ENCODE measurements at regions not wholly inside any gene's neighbourhood (a gene's known extent, or its start where the extent isn't known, plus 50 kb on each side); places are given as distances from the start of the nearest gene placed in this dataset.
"Not testable (repeated sequence)": the region's sequence is repeated elsewhere in the genome, so short reads cannot be mapped to it uniquely, and the experiment has no call there.

DNA sequence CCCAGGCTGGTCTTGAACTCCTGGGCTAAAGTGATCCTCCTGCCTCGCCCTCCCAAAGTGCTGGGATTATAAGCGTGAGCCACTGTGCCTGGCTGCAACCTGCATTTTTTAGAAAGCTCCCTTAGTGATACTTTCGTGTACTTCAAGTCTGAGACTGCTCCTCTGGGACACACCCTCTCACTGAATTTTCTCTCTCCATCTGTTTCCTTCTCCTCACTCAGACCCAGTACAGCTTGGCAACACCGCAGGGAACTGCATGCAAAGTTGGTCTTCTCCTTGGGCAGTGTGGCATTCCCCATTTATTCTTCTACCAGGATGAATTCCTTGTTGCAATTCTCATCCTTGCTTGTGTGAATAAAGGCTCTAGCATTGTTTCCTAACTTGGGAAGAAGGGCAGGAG lies 175.9 kb downstream of the LPIN1 start:
- DNase-seq (ENCODE audit: low spot score), result no peak

DNA sequence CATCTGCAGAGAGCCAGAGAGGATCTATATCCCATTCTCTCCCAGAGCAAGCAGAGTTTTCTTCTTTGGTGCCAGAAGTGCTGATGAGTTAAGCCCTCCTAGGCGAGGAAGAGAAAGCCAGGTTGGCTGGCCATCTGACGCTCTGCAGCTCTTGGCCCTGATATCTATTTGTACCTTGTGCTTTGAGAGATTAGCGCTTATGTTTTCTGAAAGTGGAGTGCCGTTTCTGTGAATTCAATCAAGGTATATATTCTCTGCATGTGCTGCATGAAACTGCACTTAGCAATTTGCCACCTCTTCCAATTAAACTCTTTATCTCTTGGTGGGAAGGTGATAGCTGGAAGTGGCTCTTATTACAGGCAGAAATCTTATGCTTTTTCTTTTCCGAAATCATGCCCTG lies 177.5 kb downstream of the LPIN1 start:
- DNase-seq (ENCODE audit: low spot score), result no peak

DNA sequence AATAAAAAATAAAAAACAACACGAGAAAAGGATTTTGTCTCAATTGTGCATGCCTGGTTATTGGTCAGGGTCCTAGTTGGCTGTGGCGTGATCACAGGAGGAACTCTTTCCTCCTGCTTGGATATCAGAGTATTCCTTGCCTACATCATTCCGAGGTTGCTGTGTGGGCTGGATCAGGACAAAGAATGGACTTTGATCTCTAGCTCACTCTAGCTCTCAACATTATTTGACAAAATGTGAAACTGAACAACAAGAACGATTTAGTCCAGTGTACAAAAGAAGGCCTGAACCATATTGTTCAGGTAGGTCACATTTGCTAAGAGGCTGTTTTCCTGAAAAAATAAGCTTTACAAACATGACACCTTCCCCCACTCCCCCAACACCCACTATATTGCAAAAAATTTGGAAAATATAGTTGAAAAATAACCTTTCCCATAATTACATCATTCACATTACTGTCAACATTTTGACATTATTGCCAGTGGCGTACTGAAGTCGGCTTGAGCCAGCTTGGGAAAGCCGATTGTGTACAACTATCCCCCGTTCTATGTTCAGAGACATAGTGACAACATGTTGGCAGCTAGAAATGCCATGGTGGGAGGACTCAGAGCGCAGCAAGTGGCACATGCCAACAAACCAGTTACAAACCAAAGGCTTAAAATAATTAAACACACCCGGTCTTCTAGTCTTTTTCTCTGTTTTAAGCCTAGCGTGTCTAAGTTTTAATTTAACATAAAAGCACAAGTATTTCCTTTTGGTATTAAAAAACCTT lies 179.0 kb downstream of the LPIN1 start:
- DNase-seq (ENCODE audit: low spot score), result no peak

DNA sequence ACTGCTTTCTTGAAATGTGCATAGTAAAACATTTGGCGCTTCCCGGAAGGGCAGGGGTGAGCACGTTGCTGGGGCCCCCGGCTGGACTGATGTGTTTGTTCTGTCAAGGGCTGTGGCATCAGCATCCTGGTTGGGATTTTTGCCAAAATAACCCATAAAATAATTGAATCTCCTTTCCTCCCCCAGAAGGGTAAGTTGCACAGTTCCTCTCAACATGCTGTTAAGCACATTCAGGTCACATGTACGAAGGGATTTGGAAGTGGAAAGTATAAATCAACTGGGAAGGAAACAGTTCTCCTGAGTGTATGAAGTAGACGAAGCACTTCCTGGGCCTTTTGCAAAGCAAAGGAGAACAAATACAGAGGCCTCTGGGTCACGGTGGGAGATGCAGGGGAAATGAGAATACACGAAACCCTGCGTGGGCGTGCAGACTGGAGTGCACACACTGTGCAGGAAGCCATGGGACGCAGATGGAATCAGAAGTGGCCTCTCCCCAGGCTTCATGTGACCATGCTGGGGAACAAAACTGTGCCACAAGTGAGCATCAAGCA lies 183.9 kb downstream of the LPIN1 start:
- no peak for DNase-seq (ENCODE audit: low spot score)

DNA sequence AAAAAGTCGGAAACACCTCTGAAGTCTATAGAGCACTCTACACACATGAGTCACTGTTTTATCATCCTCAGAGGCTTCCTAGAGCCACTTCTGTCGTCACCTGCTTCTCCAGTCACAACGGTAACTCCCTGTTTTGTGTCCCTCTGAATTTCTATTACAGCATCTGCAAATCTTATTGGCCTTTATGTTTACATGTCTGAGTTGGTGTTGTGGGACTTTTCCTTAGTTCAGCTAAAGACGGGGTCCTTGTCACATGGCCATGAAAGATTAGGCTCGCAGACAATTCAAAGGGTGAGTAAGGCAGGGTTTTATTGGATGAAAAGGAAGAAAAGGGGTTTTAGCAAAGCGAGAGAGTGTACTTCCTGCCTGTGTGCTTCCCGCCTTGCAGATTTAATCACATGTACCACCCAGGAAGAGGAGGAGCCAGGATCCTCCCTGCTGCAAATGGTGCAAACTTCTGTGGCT lies 185.6 kb downstream of the LPIN1 start:
- DNase-seq (ENCODE audit: low spot score), result no peak

DNA sequence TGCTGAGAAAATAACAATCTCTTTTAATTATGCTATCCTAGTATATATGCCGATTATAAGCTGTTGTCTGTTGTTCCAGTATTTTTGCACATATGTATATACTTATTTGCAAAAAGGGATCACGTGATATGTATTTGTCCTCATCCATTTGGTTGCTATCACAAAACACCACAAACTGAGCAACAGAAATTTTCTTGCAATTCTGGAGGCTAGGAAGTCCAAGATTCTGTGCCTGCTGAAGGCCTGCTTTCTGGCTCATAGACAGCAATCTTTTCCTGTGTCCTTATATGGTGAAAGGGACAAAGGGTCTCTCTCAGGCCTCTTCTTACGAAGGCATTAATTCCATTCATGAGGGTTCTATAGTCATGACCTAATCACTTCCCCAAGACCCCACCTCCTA lies 186.5 kb downstream of the LPIN1 start:
- no peak for DNase-seq (ENCODE audit: low spot score)

DNA sequence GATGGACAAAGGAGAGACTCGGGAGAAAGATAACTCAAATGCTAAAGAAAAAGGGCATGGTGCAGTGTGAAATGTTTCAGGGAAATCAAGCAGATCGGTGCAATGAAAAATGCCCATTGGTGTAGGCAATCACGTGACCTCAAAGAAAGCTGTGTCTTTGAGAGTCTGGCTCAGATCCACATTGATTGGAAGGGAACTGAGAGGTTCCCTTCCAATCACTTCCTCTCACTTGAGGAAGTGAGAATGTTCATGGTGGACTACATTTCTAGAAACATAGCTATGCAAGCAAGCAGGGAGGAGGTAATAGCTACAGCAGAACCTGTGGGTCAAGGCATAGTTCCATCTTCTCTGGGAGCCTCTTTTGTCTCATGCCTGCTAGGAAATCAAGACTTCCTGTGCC lies 187.4 kb downstream of the LPIN1 start:
- no peak for DNase-seq (ENCODE audit: low spot score)

DNA sequence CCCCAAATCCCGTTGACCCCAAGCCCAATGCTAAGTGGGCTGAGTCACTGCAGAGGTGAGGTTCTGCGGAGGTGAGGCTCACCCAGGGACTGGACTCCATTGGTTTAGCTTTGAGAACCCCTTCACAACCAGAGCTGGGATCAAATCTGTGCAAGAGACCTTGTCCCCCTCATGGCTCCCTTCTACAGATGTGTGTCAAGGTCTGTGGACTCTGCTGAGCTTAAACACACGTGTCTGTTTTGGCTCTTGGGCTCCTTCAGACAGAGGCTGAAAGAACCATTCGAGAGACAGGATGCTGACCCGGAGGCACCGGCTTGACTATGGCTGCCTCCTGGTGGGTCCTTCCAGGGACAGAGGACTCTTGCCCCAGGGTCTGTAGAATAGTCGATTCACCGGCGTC lies 190.3 kb downstream of the LPIN1 start:
- no peak for DNase-seq (ENCODE audit: low spot score)

DNA sequence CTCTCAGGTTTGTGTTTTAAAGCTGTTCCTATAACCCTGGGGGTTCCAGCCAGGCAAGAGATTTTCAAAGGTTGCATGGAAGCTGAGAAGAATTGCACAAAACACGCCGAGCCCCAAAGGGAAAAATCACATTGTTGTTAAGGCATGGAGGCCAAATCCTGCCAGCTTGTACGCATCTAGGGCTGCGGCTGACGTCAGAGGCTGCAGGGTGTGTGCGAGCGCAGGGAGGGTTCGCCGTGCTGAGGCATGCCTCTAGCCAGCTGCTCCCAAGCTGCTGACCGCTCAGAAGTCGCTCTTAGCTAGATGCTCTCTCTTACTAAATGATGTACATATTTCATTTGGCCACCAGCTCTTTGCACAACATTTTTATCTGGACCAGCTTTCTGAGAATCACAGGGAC lies 191.8 kb downstream of the LPIN1 start:
- DNase-seq (ENCODE audit: low spot score), result peak; percentile 36

DNA sequence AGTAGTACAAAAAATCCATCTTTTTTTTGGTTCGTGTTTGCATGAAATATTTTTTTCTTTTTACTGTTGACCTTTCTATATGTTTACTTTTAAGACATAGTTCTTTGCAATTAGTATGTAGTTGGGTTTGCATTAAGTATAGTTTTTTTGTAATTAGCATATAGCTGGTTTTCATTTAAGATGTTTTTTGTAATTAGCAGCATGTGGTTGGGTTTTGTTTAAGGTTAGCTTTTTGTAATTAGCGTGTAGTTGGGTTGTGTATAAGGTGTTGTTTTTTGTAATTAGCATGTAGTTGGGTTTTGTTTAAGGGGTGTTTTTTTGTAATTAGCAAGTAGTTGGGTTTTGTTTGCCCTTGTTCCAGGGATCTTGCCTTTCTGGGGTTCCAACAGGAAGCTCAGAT lies 193.1 kb downstream of the LPIN1 start:
- DNase-seq (ENCODE audit: low spot score), result no peak

DNA sequence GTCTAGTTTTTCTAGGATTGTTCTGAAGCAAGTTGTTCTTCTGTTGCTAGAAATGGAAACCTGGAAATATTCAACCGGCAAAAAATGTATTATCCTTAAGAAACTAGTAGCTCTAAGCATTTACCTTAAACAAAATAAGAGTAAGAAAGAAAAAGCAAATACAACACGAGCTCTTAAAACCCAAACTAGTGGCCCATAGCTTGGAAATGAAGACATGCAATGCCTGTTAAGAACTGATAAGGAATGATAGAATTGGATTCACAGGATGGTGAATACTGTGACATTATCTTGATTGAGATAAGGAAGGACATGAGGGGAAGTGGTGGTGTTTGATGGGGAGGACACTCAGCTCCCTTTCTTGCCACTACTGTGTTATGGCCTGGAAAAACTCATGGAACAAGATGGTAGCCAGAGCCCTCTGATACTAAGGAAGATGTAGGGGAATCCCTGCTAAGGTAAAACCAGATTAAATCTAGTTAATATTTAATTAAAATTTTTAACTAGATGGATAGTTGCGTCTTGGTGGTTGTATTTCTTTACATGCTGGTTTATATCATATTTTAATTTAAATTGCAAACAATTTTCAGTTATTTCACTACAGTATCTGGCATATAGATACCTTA lies 193.8 kb downstream of the LPIN1 start:
- peak; percentile 21 for DNase-seq (ENCODE audit: low spot score)

DNA sequence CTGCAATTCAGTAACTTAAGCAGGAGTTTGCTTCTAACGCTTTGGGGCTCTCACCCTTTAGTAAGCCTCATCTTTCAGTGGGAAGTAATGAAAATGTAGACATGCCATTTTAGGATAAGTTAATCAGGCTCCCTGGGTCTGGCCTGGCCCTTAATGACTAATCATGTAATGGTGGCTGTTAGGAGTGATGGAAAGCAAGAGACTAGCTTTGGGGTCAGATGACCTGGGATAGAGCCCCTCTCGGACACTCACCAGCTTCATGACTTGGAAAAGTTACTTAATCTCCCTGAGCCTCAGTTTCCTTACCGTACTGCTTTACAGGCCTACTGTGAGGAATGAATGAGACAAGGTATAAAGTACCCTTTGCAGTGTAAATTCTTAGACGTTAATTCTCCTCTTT lies 194.4 kb downstream of the LPIN1 start:
- no peak for DNase-seq (ENCODE audit: low spot score)

DNA sequence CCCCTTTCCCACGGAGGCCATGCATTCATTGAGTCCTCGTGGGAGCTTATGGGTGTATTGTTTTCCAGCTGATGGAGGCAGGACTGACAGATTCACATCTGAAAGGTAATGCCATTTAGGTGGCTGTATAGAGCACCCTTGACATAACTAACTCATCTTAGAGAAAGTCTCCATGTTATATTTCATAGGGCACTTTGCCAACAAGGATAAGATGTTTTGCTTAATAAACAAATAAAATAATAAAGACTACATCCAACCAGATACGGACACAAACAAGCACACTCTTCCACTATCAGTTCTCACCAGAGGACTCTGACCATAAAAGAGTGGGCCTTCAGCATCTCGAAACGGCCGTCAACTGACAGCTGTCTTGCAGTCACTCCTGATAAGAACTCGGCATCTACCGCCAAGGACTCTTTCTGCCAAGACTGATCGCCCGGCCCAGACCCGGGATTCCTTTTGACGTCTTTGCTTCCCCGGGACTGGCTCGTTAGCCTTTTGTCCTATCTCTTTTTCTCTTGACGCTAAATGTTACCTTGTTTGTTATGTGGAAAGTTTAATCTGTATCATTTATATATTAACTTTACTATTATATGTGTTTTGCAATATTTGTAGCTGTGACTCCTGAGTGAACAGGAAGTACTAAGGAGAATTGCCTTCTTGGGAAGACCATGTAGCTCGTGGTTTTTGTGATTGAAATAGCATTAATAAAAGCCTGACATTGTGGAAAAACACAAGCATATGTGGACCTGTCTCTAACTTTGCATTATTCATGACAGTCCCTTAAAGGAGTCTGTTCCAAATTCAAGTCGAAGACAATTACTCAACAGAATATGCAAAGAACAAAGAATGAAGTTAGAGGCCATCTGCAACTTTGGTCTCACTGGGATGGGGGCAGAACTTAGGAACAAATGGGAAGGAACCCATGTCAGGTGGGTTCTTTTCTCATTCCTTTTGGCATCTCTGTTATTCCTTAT lies 195.1 kb downstream of the LPIN1 start:
- no peak for DNase-seq (ENCODE audit: low spot score)

DNA sequence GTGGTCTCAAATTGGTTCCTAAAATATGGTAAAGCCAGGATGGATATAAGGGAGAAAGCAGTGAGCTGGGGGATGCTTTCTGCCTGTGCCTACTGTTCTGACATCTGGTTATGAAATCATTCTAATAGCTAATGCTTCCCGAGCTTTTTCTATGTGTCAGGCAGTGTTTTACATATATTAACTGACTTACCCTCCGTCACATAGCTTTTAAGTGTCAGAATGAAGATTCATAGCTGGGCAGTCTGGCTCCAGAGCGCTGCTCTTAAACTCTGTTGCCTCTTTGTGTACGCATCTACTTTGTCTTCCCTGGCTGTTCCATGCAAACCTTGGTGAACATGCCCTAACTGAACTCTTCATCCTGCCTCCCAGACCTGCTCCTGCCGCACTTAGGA lies 195.7 kb downstream of the LPIN1 start:
- DNase-seq (ENCODE audit: low spot score), result no peak

DNA sequence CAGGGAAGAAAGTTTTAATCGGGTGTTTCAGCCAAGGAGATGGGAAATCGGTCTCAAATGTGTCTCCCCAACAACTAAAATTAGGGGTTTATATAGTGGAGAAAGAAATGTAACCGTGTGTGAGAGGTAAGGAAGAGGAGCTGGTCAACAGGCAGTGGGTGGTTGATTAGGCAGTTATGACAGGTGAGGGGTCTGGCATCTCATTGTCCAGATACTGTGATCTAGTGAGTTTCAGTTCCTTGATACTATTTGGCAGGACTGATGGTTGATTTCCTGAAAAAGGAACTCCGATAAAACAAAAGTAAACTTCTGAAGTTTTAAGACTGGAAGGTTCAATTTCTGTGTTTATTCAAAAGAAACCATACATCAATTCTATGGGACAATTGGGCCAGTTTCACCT lies 197.9 kb downstream of the LPIN1 start:
- no peak for DNase-seq (ENCODE audit: low spot score)

DNA sequence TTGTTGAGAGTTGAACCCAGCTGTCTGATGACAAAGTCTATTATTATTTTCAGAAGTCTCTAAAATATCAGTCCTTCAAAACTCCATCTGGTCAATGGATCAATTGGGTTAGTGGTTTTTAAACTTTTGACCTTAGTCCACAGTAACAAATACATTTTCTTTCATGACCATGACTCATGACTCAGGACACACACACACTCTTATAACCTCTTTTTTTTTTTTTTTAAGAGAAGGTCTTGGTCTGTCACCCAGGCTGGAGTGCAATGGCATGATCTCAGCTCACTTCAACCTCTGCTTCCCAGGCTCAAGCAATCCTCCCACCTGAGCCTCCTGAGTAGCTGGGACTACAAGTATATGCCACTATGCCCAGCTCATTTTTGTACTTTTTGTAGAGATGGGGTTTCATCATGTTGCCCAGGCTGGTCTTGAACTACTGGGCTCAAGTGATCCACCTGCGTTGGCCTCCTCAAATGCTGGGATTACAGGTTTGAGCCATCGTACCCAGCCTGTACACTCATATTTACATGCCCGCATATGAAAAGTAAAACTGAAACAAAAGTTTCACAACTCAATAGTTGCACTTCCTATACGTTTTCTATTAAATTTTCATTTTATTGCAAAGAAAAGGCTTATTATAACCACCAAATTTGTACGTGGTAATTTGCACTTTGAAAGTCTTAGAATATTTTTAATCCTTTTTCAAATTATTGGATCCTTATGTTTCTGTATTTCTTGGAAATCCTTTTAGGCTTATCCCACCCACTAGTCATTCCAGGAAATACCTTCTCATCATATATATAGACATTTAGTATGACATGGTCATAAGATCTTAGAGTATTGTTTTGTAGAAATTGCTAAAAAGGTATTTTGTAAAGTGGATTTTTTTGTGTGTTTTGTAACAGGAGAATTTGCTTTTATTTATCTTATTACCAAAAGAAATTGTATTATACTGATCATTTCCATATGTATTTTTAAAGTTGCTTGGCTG lies 199.0 kb downstream of the LPIN1 start:
- DNase-seq (ENCODE audit: low spot score), result no peak

DNA sequence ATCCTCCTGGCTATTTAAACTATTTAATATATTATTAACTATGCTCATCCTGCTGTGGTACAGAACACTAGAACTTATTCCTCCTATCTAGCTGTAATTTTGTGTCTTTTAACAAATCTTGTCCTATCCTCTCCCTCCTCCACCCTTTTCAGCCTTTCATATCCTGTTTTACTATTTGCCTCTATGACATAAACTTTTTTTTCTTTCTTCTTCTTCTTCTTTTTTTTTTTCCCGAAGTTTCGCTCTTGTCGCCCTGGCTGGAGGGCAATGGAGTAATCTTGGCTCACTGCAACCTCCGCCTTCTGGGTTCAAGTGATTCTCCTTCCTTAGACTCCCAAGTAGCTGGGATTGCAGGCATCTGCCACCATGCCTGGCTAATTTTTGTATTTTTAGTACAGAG lies 201.5 kb downstream of the LPIN1 start:
- DNase-seq (ENCODE audit: low spot score), result no peak

DNA sequence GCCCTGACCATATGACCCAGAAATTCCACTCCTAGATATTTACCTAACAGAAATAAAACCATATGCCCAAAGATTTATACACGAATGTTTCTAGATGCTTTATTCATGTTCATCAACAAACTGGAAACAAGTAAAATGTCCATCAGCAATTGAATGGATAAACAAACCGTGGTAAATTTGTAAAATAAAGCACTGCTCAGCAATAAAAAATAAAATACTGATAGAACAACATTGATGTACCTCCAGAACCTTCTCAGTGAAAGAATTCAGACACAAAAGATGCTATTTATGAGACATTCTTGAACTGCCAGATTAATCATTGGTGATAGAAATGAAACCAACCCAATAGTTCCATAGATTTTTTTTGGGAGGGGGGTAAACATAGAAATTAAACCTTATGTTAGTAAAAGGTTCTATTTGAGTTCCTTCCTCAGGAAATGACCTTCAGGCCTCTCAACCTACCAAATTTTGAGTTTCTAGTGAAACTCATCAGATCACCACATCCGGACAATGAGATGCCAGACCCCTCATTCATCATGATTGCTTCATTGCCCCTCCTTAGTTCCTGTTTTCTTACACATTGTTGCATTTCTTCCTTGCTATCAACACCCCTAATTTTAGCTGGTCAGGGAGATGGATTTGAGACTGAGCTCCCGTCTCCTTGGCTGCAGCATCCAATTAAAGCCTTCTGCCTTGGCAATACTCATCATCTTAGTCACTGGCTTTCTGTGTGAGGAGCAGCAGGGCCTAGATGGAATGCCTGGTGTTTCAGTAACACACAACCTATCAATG lies 203.5 kb downstream of the LPIN1 start:
- no peak for DNase-seq (ENCODE audit: low spot score)

DNA sequence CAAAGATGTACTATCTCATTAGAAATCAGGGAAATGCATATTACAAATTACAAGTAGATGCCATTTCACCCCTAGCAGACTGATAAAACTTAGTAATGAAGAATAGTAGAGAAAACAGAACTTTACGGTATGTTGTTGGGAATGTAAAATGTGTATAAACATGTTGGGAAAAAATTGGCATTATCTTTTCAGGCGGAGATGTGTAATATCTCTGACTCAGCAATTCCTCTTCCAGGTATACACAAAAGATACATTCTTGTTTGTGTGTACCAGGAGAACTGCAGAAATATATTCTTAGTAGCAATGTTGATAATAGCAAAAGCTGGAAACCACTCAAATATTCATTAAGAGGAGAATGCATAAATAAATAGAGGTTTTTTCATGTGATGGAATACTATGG lies 204.5 kb downstream of the LPIN1 start:
- DNase-seq (ENCODE audit: low spot score), result no peak

DNA sequence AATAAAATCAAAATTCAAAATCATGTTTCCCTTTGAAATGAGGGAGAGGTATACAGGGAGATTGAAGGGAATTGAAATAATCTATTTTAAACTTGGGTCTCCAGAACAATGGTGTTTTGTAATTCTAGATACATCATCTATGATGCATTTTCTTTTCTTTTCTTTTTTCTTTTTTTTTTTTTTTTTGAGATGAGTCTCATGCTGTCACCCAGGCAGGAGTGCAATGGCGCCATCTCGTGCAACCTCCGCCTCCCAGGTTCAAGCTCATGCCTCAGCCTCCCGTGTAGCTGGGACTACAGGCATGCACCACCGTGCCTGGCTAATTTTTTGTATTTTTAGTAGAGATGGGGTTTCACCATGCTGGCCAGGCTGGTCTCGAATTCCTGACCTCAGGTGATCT lies 205.1 kb downstream of the LPIN1 start:
- not testable (repeated sequence) for DNase-seq (ENCODE audit: low spot score)
